Thyroid gland (tissue), 4 donors: ENCODE measurements at regions not wholly inside any gene's neighbourhood (a gene's known extent, or its start where the extent isn't known, plus 50 kb on each side); places are given as distances from the start of the nearest gene placed in this dataset.
A peak's percentile ranks its signal among the peaks of the same experiment; 100 is the strongest.

Source experiments
- DNase-seq, 2 donors: peaks; one replicate each; pipeline ENCODE4 v3.0.0-alpha.2; 2019
- H3K27ac ChIP-seq, 3 donors: fragments of 200-600 bp; sonication (generic); 1 replicate in 2 of 3; 2 replicates in 1 of 3; pipeline ENCODE4 v1.5.1; 2016 to 2019; ENCODE audit warnings: mild to moderate bottlenecking in 1 of 3, moderate library complexity in 1 of 3
- H3K27me3 ChIP-seq: fragments of 200-600 bp; sonication (generic); one replicate; pipeline ENCODE4 v1.5.1; 2019
- H3K36me3 ChIP-seq, 2 donors: fragments of 200-600 bp; sonication (generic); one replicate each; pipeline ENCODE4 v1.5.1; 2016 to 2019
- H3K4me1 ChIP-seq, 2 donors: fragments of 200-600 bp; sonication (generic); one replicate each; pipeline ENCODE4 v1.5.1; 2017 to 2019
- H3K4me3 ChIP-seq, 3 donors: fragments of 200-600 bp; sonication (generic); replicated peaks in 1 of 3; 1 replicate in 2 of 3; 2 replicates in 1 of 3; pipeline ENCODE4 v1.5.1; 2016; ENCODE audit warnings: mild to moderate bottlenecking in 1 of 3
- H3K9me3 ChIP-seq: fragments of 200-600 bp; sonication (generic); one replicate; pipeline ENCODE4 v1.5.1; 2017
- POLR2A ChIP-seq, 2 donors: fragments of 450-650 bp; IDR thresholded peaks; one replicate each; pipeline ENCODE4 v1.6.1; 2017; ENCODE audit warnings: antibody characterized with exemption in 2 of 2, mild to moderate bottlenecking in 2 of 2, moderate library complexity in 1 of 2
- WGBS, 2 donors: methylation state at CpG; one replicate each; pipeline ENCODE4 v1.1.5; 2017; 5-methylcytosine and 5-hydroxymethylcytosine counted together
- intact Hi-C: fragments of 100-400 bp; cut with DNase I; formaldehyde crosslinking; loops from one replicate; pipeline ENCODE4 v1.15.1; 2023
- TF ChIP-seq, protein P1 (sequence below), 6 experiments: fragments of 200-600 bp in 3 of 6; fragments of 450-650 bp in 3 of 6; sonication (generic) in 3 of 6; IDR thresholded peaks; one replicate each; pipeline ENCODE4 v1.5.1; 2016 to 2019; ENCODE audit warnings: antibody characterized with exemption in 6 of 6, mild to moderate bottlenecking in 2 of 6, inconsistent platforms in 1 of 6, moderate library complexity in 1 of 6

DNA sequence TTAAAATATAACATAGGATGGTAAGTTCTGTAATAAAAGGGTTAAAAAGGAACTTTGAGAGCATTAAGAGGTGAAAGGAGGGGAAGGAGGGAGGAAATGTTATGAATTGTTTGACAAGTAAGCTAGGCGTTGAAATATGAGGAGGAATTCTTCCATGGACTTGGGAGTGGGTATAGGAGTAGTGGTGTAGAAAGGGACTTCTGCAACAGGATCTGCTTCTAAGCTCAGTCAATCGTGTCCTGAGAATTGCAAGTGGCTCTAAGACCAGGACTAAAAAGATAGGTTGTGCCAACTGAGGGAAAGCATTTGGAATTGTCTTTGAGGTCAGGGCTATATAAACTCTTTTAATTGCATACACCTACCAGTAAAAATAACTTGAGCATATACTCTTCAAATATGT is 74.1 kb upstream of the SLC38A2 start:
- Histone ChIP-seq H3K4me1 (peaks cover 41 to 49% of the 10 kb centered on the region in 2 donors), H3K9me3 (no peaks in the 10 kb centered on the region), H3K4me3 (no peak overlapping the region), H3K27ac (peak overlapping the region in 2 of 3 donors; percentile 34 to 52), H3K36me3 (no peaks in the 10 kb centered on the region), H3K27me3 (no peaks in the 10 kb centered on the region)
- WGBS, 2 donors: 14 to 28% methylated on average over 2 of the region's 2 CpGs
- peak; percentile 9 to 15 for DNase-seq
- intact Hi-C loops: loop anchor here (10.0 kb wide), 1 partner anchor 52 kb away; no protein-coding TSS in a partner anchor
- TF ChIP-seq, protein P1, sequence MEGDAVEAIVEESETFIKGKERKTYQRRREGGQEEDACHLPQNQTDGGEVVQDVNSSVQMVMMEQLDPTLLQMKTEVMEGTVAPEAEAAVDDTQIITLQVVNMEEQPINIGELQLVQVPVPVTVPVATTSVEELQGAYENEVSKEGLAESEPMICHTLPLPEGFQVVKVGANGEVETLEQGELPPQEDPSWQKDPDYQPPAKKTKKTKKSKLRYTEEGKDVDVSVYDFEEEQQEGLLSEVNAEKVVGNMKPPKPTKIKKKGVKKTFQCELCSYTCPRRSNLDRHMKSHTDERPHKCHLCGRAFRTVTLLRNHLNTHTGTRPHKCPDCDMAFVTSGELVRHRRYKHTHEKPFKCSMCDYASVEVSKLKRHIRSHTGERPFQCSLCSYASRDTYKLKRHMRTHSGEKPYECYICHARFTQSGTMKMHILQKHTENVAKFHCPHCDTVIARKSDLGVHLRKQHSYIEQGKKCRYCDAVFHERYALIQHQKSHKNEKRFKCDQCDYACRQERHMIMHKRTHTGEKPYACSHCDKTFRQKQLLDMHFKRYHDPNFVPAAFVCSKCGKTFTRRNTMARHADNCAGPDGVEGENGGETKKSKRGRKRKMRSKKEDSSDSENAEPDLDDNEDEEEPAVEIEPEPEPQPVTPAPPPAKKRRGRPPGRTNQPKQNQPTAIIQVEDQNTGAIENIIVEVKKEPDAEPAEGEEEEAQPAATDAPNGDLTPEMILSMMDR (IDR thresholded peaks at IDR 0.05): peak in 2 of 6 experiments; percentile 21 to 25
- no peak for TF ChIP-seq POLR2A (IDR thresholded peaks at IDR 0.05)

DNA sequence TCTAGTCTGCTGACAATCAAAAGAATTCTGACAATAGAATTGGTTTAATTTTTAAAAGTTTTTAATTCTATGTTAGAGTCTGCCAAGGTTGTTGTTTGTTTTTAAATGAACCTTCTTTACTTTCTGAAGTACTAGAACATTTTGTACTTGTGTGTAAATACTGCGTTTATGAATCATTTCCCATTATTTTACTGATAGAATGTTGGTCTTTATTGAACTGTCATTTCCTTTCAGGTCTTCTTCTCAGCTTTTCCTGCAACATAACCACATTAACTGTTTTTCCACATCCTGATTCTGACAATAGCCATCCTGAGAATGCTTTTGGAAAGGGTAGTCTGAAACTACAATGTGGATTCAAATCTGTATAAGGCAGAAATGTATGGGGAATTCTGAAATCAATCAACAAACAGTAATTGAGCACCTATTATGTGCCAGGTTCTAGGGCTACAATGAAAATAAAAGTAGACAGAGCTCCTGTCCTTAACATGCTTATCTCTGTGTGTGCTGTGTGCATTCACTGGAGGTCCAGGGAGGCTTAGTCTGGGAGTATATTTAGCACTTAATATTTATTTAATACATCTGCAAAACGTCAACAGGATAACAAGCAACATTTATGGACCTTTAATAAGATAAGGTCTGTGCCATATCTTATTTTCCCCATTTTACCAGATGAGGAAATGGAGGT is 73.1 kb upstream of the SLC38A2 start:
- Histone ChIP-seq H3K4me3 (no peak overlapping the region), H3K36me3 (no peaks in the 10 kb centered on the region), H3K9me3 (no peaks in the 10 kb centered on the region), H3K4me1 (peaks cover 38 to 46% of the 10 kb centered on the region in 2 donors), H3K27me3 (no peaks in the 10 kb centered on the region), H3K27ac (peak overlapping the region; percentile 31 to 52 (median 34))
- TF ChIP-seq, protein P1 (IDR thresholded peaks at IDR 0.05): no peak
- TF ChIP-seq POLR2A (IDR thresholded peaks at IDR 0.05): no peak
- intact Hi-C loops: loop anchor here (10.0 kb wide), 1 partner anchor 51 kb away; no protein-coding TSS in a partner anchor
- no peak for DNase-seq
- WGBS, 2 donors: 21 to 42% methylated on average over 2 of the region's 2 CpGs

DNA sequence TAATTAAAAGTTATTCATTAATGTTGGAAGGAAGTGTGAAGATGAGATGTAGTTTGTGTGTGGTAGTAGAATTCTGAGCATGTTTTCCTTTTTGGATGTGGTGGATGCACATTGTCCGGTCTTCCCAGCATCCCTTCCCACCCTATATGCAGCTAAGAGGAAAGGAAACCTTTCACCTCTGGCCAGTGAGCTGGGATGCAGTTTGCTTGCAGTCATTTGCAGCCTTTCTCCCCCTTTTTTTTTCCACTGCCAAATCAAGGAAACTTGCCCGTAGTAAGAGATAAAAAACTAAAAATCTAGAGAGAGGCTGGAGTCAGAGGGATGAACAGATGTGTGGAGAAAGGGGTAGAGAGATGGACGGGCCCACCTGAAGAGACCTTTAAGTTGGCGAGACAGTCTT is 72.5 kb upstream of the SLC38A2 start:
- 68 to 75% methylated on average over 4 of the region's 4 CpGs for WGBS, 2 donors
- H3K4me1 ChIP-seq: peaks cover 32 to 40% of the 10 kb centered on the region in 2 donors
- TF ChIP-seq, protein P1 (IDR thresholded peaks at IDR 0.05): no peak
- no peak for TF ChIP-seq POLR2A (IDR thresholded peaks at IDR 0.05)
- no peak for DNase-seq
- intact Hi-C loops: loop anchor here (10.0 kb wide), 1 partner anchor 50 kb away; no protein-coding TSS in a partner anchor
- H3K36me3 ChIP-seq: no peaks in the 10 kb centered on the region
- H3K9me3 ChIP-seq: no peaks in the 10 kb centered on the region
- peak overlapping the region in 2 of 3 donors; percentile 31 to 41 for H3K27ac ChIP-seq
- H3K4me3 ChIP-seq: no peak overlapping the region
- no peaks in the 10 kb centered on the region for H3K27me3 ChIP-seq

DNA sequence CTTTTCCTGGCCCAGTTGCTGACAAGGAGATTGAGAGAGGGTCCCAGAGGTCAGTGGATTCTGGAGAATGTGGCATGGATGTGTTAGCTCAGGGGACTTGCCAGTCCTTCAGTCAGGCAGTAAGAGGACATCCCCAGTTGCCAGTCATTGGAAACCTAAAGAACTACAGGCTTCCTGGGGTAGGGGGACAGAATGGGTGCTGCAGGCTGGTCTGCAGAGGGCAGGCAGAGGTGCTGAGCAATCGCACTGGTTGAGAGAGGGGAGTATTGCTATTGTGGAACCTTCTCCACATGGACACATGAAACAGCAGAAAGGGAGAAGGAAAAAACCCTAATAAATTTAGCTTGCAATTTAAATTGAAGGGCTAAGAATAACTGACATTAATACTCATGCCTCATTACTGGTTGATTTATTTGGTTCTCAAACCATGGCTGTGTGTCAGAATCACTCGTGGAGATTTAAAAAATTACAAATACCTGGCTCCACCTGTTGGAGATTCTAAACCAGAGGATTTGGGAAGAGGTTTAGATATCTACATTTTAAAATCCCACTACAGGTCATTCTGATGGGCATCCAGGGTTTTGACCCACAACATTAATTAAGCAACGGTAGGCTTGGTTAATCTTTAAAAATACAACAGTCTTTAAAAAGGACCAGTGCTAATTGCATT is 71.2 kb upstream of the SLC38A2 start:
- no peak for DNase-seq
- intact Hi-C loops: loop anchor here (10.0 kb wide), 1 partner anchor 49 kb away; no protein-coding TSS in a partner anchor
- TF ChIP-seq, protein P1 (IDR thresholded peaks at IDR 0.05): peak in 1 of 6 experiments; percentile 17
- TF ChIP-seq POLR2A (IDR thresholded peaks at IDR 0.05): no peak
- Histone ChIP-seq H3K27ac (no peak overlapping the region), H3K4me3 (no peak overlapping the region), H3K4me1 (peaks cover 24 to 35% of the 10 kb centered on the region in 2 donors), H3K9me3 (no peaks in the 10 kb centered on the region), H3K36me3 (no peaks in the 10 kb centered on the region), H3K27me3 (no peaks in the 10 kb centered on the region)
- WGBS, 2 donors: 68 to 73% methylated on average over 3 of the region's 3 CpGs

DNA sequence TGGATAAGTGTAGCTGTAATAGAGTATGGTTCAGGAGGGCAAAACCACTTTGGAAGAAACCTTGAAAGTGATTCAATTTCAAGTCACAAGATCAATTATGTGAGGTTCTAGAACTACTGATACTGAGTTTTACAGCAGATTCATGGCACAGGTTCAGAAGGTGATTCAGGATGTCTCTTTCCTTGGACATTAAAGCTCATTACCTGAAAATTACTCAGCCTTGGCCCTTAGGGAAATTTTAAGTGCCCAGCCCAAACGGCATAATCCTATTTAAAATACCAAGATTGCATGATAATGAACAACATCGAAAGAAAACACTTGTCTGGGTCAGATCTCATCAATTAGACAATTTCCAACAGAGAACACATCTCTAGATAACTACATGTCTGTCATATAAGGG is 70.2 kb upstream of the SLC38A2 start:
- H3K36me3 ChIP-seq: no peaks in the 10 kb centered on the region
- 72% methylated on average over 2 of the region's 2 CpGs for WGBS, 2 donors
- TF ChIP-seq, protein P1 (IDR thresholded peaks at IDR 0.05): no peak
- no peak for TF ChIP-seq POLR2A (IDR thresholded peaks at IDR 0.05)
- no peaks in the 10 kb centered on the region for H3K27me3 ChIP-seq
- H3K4me1 ChIP-seq: peaks cover 17 to 29% of the 10 kb centered on the region in 2 donors
- DNase-seq: no peak
- H3K27ac ChIP-seq: no peak overlapping the region
- intact Hi-C loops: loop anchor here (10.0 kb wide), 1 partner anchor 48 kb away; no protein-coding TSS in a partner anchor
- no peak overlapping the region for H3K4me3 ChIP-seq
- H3K9me3 ChIP-seq: no peaks in the 10 kb centered on the region
